ENCODE measurements at regions not wholly inside any gene's neighbourhood (a gene's known extent, or its start where the extent isn't known, plus 50 kb on each side); places are given as distances from the start of the nearest gene placed in this dataset.

DNA sequence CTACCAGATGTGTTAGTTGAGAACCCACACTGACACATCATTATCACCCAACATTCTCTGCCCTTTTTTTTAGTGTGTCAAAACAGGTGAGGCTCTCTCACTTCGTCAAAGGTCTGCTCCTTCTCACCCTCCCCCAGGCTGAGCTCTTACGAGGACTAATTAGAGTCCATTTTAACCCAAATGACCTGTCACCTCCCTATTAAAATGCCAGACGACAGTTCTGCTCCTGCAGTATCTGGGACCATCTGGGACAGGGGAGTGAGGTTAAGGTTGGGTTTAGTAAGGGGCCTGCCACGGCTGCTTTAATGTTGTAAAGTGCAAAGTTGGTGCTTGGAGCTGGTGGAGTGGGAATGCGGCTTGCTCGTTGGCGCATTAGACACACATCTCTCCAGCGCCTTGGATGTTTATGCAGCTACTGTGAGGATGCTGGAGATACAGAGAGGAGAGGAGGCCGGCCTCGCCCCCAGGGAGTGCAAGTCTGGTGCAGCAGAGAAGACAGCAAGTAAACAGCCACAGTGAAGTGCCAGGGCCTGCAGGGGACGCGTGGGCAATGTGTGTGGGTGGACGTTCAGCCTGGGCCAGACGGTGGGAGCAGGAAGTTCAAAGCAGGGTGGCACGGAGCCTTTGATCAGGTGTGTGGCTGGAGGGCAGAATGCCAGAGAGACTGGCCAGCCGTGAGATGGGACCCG, 96.2 kb downstream of the C9orf50 start:
- H3K27me3 ChIP-seq (ENCODE audit: insufficient read depth, low read length) = no peaks in the 10 kb centered on the region
- no peak for ATAC-seq
- H3K27ac ChIP-seq (ENCODE audit: low read depth, low read length) = no peak overlapping the region
- no peaks in the 10 kb centered on the region for H4K20me1 ChIP-seq (ENCODE audit: insufficient read depth)
- no peak overlapping the region for H3K9ac ChIP-seq (ENCODE audit: low read length)
- POLR2A ChIA-PET = no interaction called here
- H2AFZ ChIP-seq (ENCODE audit: low read depth, low read length, poor library complexity, severe bottlenecking) = no peak overlapping the region
- no peak overlapping the region for H3K4me2 ChIP-seq (ENCODE audit: low read length)
- H3K9me2 ChIP-seq (ENCODE audit: insufficient read depth) = no peaks in the 10 kb centered on the region
- H3K79me2 ChIP-seq (ENCODE audit: insufficient read depth, low read length) = no peaks in the 10 kb centered on the region
- no peak overlapping the region for H3K4me3 ChIP-seq (replicated peaks in 1 of 2; ENCODE audit: low read depth in 1 of 2, low read length in 2 of 2)
- CTCF ChIA-PET = no interaction called here
- intact Hi-C loops (cut with micrococcal nuclease) = no loop called here
- H3K4me1 ChIP-seq (ENCODE audit: control insufficient read depth in 1 of 2, insufficient read depth in 2 of 2, low read length in 2 of 2) = peaks cover 9 to 14% of the 10 kb centered on the region in 2 experiments; a peak in 3 of 4 replicates
- no peak for DNase-seq (ENCODE audit: low read depth, low spot score)
- no peaks in the 10 kb centered on the region for H3K36me3 ChIP-seq (ENCODE audit: control insufficient read depth in 1 of 2, insufficient read depth in 2 of 2, low read length in 2 of 2)
- RAD21 ChIA-PET (ENCODE audit: low non-redundant PET in 1 of 2, low total read pairs in 2 of 2, uncharacterized antibody in 2 of 2, unreplicated experiment in 2 of 2) = interaction anchor here in 1 of 2 experiments (0.5 kb wide), 1 partner anchor 44 kb away, joined by 3 read pairs; no protein-coding TSS in a partner anchor
- TF ChIP-seq REST (IDR thresholded peaks at IDR 0.05; ENCODE audit: low read depth) (no peak), CEBPB (IDR thresholded peaks at IDR 0.05; ENCODE audit: low read depth) (no peak), ELF1 (IDR thresholded peaks at IDR 0.05; ENCODE audit: borderline replicate concordance, low read depth) (no peak), EZH2phosphoT487 (IDR thresholded peaks at IDR 0.05; ENCODE audit: borderline replicate concordance) (no peak)
- no peaks in the 10 kb centered on the region for H3K9me3 ChIP-seq (ENCODE audit: control insufficient read depth in 1 of 2, insufficient read depth in 1 of 2, low read depth in 1 of 2, low read length in 2 of 2)
- no TSS peak for BruUV-seq (replicated peaks)
